DND-41 (cell line): ENCODE measurements at regions not wholly inside any gene's neighbourhood (a gene's known extent, or its start where the extent isn't known, plus 50 kb on each side); places are given as distances from the start of the nearest gene placed in this dataset.

Experiments used
- ATAC-seq: fragments of 200-7000 bp; cut with Tn5 transposase; 3 replicates; pipeline ENCODE4 v1.9.1; 2021; ENCODE audit warnings: low read depth; ENCODE audit not compliant: insufficient read depth
- DNase-seq: peaks from one replicate; pipeline ENCODE4 v3.0.0-alpha.2; 2020
- H2AFZ ChIP-seq: 2 replicates; pipeline ENCODE4 v1.6.0; 2012; ENCODE audit warnings: low read depth, low read length
- H3K27ac ChIP-seq: 2 replicates; pipeline ENCODE4 v1.5.1; 2012; ENCODE audit warnings: low read length, inconsistent platforms
- H3K27me3 ChIP-seq: fragments of 200-600 bp; sonication (generic); 2 replicates; pipeline ENCODE4 v1.6.0; 2012; ENCODE audit warnings: low read length, mild to moderate bottlenecking, inconsistent platforms; ENCODE audit not compliant: insufficient read depth, poor library complexity
- H3K36me3 ChIP-seq: 2 replicates; pipeline ENCODE4 v1.5.1; 2012; ENCODE audit warnings: low read length, inconsistent platforms; ENCODE audit not compliant: insufficient read depth
- H3K4me1 ChIP-seq: 2 replicates; pipeline ENCODE4 v1.5.1; 2012; ENCODE audit warnings: mild to moderate bottlenecking, low read length; ENCODE audit not compliant: insufficient read depth
- H3K4me2 ChIP-seq: 2 replicates; pipeline ENCODE4 v1.6.0; 2012; ENCODE audit warnings: mild to moderate bottlenecking, moderate library complexity, low read length, inconsistent platforms; ENCODE audit not compliant: insufficient read depth
- H3K4me3 ChIP-seq, 2 experiments: fragments of 200-600 bp in 1 of 2; shearing (Covaris generic) in 1 of 2; 2 replicates each; pipeline ENCODE4 v1.5.1; 2012 to 2016; ENCODE audit warnings: inconsistent platforms in 2 of 2, low read length in 2 of 2, mild to moderate bottlenecking in 2 of 2, low read depth in 1 of 2, moderate library complexity in 1 of 2
- H3K79me2 ChIP-seq: 2 replicates; pipeline ENCODE4 v1.6.0; 2012; ENCODE audit warnings: low read length, inconsistent platforms; ENCODE audit not compliant: insufficient read depth
- H3K9ac ChIP-seq: 2 replicates; pipeline ENCODE4 v1.6.0; 2012; ENCODE audit warnings: low read depth, mild to moderate bottlenecking, inconsistent platforms, low read length, moderate library complexity
- H3K9me3 ChIP-seq: 2 replicates; pipeline ENCODE4 v1.5.1; 2012; ENCODE audit warnings: low read length, moderate library complexity, mild to moderate bottlenecking, inconsistent platforms; ENCODE audit not compliant: insufficient read depth, severe bottlenecking
- H4K20me1 ChIP-seq: 2 replicates; pipeline ENCODE4 v1.6.0; 2012; ENCODE audit warnings: low read length; ENCODE audit not compliant: insufficient read depth
- CTCF ChIP-seq: IDR thresholded peaks from 2 replicates; pipeline ENCODE4 v1.5.1; 2012; ENCODE audit warnings: borderline replicate concordance, low read length, moderate library complexity, mild to moderate bottlenecking; ENCODE audit not compliant: poor library complexity, severe bottlenecking; ENCODE audit errors: extremely low read depth
- EZH2 ChIP-seq: IDR thresholded peaks from 3 replicates; pipeline ENCODE4 v1.6.1; 2012; ENCODE audit warnings: borderline replicate concordance, low read depth, mild to moderate bottlenecking, moderate library complexity, low read length, inconsistent platforms; ENCODE audit not compliant: severe bottlenecking

- Histone ChIP-seq H3K9ac (no peak overlapping the region), H3K4me3 (no peak overlapping the region), H3K4me1 (peaks cover 5% of the 10 kb centered on the region), H4K20me1 (no peaks in the 10 kb centered on the region), H3K4me2 (no peak overlapping the region), H3K27ac (no peak overlapping the region), H3K9me3 (no peaks in the 10 kb centered on the region), H3K27me3 (peaks cover 12% of the 10 kb centered on the region), H3K36me3 (no peaks in the 10 kb centered on the region), H2AFZ (no peak overlapping the region), H3K79me2 (no peaks in the 10 kb centered on the region)
- ATAC-seq (no peak), DNase-seq (no peak)
- TF ChIP-seq CTCF, result no peak
- no peak for TF ChIP-seq EZH2
Measured at GRCh38 chr1:66450847-66451246, 83.1 kb upstream of the SGIP1 start.

DNA sequence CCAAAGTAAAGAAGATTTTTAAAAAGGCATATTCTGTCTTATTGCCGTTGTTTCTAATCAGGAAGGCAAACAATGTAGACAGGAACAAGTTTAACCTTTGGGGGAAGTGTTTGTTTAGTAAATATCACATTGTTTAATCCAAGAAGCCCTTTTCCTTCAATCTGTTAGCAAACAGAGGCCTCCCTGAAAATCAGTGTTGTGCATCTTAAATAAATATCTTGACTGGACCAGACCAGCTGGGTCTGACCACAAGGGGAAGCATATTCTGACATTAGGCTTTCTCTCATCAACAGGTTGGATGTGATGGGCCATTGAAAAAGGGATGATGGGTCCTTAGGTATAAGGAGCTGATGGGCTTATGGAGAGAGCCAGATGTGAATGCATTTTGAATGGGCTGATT is 81.8 kb upstream of the SGIP1 start:
- Histone ChIP-seq H3K27ac (no peak overlapping the region), H3K4me1 (no peaks in the 10 kb centered on the region), H3K9me3 (no peaks in the 10 kb centered on the region), H2AFZ (no peak overlapping the region), H3K9ac (no peak overlapping the region), H3K4me2 (no peak overlapping the region), H3K4me3 (no peak overlapping the region), H4K20me1 (no peaks in the 10 kb centered on the region), H3K27me3 (peaks cover 12% of the 10 kb centered on the region), H3K36me3 (no peaks in the 10 kb centered on the region), H3K79me2 (no peaks in the 10 kb centered on the region)
- ATAC-seq (no peak), DNase-seq (no peak)
- TF ChIP-seq CTCF, result no peak
- no peak for TF ChIP-seq EZH2

- TF ChIP-seq CTCF (no peak), EZH2 (no peak)
- H3K9ac ChIP-seq, result no peak overlapping the region
- no peaks in the 10 kb centered on the region for H3K9me3 ChIP-seq
- H3K4me1 ChIP-seq, result no peaks in the 10 kb centered on the region
- H3K36me3 ChIP-seq, result no peaks in the 10 kb centered on the region
- H3K4me2 ChIP-seq, result no peak overlapping the region
- no peak overlapping the region for H2AFZ ChIP-seq
- no peak overlapping the region for H3K27ac ChIP-seq
- DNase-seq (no peak), ATAC-seq (no peak)
- no peaks in the 10 kb centered on the region for H3K79me2 ChIP-seq
- no peak overlapping the region for H3K4me3 ChIP-seq
- H3K27me3 ChIP-seq, result peaks cover 12% of the 10 kb centered on the region
- no peaks in the 10 kb centered on the region for H4K20me1 ChIP-seq
Measured at GRCh38 chr1:66452982-66453381, 81.0 kb upstream of the SGIP1 start.

DNA sequence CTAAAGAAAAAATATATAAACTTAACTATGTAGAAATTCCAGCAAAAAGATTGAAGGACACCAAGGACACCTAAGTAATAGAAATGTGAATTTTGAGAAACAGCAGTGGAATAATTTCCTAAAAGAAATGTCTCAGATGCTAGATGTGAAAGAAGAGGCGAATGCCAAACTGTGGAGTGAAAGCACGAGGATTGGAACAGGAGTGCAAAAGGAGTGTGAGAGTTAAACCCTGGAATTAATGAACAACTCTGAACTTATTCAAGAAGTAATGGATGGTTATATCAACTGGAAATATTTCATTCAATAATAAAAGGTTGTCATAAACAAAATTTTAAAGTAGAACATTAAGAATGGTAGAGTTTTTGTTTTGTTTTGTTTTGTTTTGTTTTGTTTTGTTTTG is 78.5 kb upstream of the SGIP1 start:
- no peak overlapping the region for H3K4me3 ChIP-seq
- no peaks in the 10 kb centered on the region for H3K36me3 ChIP-seq
- DNase-seq (no peak), ATAC-seq (no peak)
- H2AFZ ChIP-seq, result no peak overlapping the region
- TF ChIP-seq CTCF (no peak), EZH2 (no peak)
- no peaks in the 10 kb centered on the region for H3K4me1 ChIP-seq
- no peak overlapping the region for H3K4me2 ChIP-seq
- H3K79me2 ChIP-seq, result no peaks in the 10 kb centered on the region
- H3K27ac ChIP-seq, result no peak overlapping the region
- peaks cover 3% of the 10 kb centered on the region for H3K27me3 ChIP-seq
- no peaks in the 10 kb centered on the region for H3K9me3 ChIP-seq
- H4K20me1 ChIP-seq, result no peaks in the 10 kb centered on the region
- no peak overlapping the region for H3K9ac ChIP-seq
